ENCODE measurements at regions not wholly inside any gene's neighbourhood (a gene's known extent, or its start where the extent isn't known, plus 50 kb on each side); places are given as distances from the start of the nearest gene placed in this dataset.

DNA sequence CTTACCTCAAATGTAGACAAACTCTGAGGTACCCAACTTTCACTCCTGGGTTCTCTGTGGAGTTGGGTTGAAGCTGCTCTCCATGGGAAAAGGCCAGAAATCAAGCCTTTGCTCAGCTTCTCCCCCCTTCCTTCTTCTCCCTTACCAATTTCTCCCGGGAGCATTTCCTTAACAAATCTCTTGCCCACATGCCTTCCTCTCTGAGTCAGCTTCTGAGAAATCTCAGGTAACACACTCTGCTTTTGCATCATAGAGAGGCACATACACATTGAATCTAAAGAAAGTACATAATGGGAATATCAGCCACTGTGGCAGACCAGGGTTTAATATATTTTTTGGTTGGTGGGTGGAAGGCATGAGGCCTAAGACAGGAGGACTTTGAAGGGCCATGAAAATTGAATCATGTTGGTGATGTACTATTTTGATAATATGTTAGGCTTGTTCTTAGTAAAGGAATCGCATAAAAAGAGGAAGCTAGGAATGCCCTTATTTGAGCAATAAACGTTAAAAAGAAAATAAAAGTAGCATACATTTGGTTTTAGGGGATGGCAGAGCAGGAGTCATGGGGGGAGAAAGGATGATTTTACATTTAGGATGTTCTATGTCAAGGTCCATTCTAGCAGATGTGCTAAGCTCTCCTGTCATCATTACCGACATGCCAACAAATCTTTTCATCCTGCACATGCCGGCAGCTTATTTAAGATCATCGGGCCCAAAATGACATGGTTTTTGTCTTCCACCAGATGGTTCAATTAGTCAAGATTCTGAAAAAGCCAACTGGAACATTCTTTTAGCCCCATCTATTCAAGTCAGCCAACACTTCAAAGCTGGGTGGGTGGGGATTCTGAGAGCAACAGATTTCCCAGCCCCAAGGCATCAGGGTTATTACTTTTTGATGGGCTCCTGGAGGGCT, 199.5 kb upstream of the CLINT1 start:
- Mint-ChIP-seq H3K27me3 (ENCODE audit: low read depth) (peaks cover 11% of the 10 kb centered on the region), H3K9me3 (peaks cover 1% of the 10 kb centered on the region), H3K36me3 (ENCODE audit: low read depth) (no peaks in the 10 kb centered on the region), H3K4me3 (no peak overlapping the region), H3K4me1 (no peaks in the 10 kb centered on the region), H3K27ac (ENCODE audit: unreplicated experiment) (no peak overlapping the region)
- DNase-seq (ENCODE audit: low read depth, low spot score) = no peak
- TF ChIP-seq, protein P1, sequence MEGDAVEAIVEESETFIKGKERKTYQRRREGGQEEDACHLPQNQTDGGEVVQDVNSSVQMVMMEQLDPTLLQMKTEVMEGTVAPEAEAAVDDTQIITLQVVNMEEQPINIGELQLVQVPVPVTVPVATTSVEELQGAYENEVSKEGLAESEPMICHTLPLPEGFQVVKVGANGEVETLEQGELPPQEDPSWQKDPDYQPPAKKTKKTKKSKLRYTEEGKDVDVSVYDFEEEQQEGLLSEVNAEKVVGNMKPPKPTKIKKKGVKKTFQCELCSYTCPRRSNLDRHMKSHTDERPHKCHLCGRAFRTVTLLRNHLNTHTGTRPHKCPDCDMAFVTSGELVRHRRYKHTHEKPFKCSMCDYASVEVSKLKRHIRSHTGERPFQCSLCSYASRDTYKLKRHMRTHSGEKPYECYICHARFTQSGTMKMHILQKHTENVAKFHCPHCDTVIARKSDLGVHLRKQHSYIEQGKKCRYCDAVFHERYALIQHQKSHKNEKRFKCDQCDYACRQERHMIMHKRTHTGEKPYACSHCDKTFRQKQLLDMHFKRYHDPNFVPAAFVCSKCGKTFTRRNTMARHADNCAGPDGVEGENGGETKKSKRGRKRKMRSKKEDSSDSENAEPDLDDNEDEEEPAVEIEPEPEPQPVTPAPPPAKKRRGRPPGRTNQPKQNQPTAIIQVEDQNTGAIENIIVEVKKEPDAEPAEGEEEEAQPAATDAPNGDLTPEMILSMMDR (conservative IDR thresholded peaks at IDR 0.05) = no peak

DNA sequence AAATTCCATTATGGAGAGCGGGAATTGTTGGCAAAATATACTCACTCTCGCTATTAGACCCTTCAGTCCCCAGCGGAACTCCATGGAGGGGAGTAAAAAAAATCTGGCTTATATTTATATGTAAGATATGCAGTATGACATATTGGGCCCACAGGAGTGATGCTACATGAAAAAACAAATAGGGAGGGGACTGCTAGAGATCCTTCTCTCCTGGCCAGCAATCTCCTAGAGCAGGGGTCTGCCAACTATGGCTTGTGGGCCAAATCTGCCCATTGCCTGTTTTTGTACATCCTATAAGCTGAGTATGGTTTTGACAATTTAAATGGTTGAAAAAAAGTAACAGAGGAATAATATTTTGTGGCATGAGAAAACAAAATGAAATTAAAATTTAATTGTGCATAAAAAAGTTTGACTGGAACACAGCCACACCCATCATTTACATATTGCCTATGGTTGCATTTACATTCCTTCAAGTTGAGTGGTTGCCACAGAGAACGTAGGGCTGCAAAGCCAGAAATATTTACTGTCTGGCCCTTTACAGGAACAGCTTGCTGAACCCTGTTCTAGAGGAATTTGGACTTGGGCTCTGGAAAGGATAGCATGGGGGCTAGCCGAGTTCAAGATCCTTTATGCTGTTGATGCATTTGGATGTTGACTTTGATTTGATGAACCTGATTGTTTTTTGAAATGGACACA, 197.3 kb upstream of the CLINT1 start:
- H3K36me3 Mint-ChIP-seq (ENCODE audit: low read depth) = no peaks in the 10 kb centered on the region
- no peak overlapping the region for H3K27ac Mint-ChIP-seq (ENCODE audit: unreplicated experiment)
- H3K4me1 Mint-ChIP-seq = no peaks in the 10 kb centered on the region
- H3K27me3 Mint-ChIP-seq (ENCODE audit: low read depth) = peaks cover 14% of the 10 kb centered on the region
- no peak for DNase-seq (ENCODE audit: low read depth, low spot score)
- H3K4me3 Mint-ChIP-seq = no peak overlapping the region
- TF ChIP-seq, protein P1 (conservative IDR thresholded peaks at IDR 0.05) = no peak
- H3K9me3 Mint-ChIP-seq = no peaks in the 10 kb centered on the region

DNA sequence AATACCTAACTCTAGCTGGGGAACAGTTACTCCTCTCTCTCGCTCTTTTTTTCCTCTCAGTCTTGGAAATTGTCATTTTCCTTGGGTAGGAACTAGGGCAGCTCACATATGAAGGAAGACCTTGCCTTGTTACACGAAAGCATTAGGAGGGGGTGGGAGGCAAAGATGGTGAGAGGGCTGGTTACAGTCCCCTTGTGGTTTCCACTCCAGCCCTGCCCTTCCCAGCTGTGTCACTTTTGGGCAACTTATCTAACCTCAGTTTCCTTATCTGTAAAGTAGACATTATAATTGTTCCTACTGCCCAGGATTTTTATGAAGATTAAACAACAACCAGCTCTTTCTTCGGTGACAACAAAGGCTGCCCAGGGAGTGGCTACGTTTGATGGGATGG, 196.2 kb upstream of the CLINT1 start:
- Mint-ChIP-seq H3K27ac (ENCODE audit: unreplicated experiment) (no peak overlapping the region), H3K27me3 (ENCODE audit: low read depth) (peaks cover 18% of the 10 kb centered on the region), H3K9me3 (no peaks in the 10 kb centered on the region), H3K4me1 (no peaks in the 10 kb centered on the region), H3K4me3 (no peak overlapping the region), H3K36me3 (ENCODE audit: low read depth) (no peaks in the 10 kb centered on the region)
- TF ChIP-seq, protein P1 (conservative IDR thresholded peaks at IDR 0.05) = no peak
- DNase-seq (ENCODE audit: low read depth, low spot score) = no peak

DNA sequence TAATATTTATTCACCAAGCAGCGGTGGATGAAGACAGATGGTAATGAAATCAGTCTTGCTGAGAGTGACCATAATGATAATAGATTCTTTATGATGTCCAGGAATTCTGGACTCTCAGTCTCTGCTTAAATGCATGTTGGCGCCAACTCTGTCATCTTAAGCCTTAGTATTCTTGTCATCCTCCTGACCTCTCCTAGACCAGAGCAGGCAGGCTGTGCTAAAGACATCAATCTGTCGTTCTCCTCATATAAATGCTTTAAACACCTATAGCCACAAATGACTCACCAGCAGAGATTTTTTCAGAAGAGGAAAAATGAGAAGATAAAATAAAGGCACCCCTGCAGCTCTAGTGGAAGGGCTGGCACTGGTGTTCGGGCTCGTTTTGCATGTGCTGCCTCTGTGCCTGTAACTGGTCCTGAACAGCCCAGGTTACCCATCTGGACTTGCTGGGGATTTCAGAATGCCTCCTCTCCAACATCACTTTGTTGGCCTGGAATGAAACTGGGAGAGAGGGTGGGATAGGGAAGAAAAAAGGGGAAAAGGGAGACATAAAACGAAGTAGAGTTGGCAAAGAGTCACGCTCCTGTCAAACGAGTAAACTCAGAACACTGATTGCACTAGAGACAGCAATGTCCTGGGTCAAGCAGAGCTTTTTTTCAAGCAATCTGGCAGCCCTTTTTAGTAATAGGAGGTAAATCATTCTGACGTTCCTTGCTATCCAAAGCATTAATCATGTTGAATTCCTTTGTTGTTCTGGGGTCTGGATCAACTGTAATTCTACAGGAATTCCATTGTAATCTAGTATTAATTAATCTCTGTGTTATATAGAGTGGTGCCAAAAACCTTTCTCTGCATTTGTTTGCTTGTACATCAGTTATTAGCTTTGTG, 195.5 kb upstream of the CLINT1 start:
- H3K36me3 Mint-ChIP-seq (ENCODE audit: low read depth) = no peaks in the 10 kb centered on the region
- H3K27ac Mint-ChIP-seq (ENCODE audit: unreplicated experiment) = no peak overlapping the region
- H3K4me3 Mint-ChIP-seq = no peak overlapping the region
- H3K27me3 Mint-ChIP-seq (ENCODE audit: low read depth) = peaks cover 19% of the 10 kb centered on the region
- no peaks in the 10 kb centered on the region for H3K4me1 Mint-ChIP-seq
- no peaks in the 10 kb centered on the region for H3K9me3 Mint-ChIP-seq
- no peak for DNase-seq (ENCODE audit: low read depth, low spot score)
- TF ChIP-seq, protein P1 (conservative IDR thresholded peaks at IDR 0.05) = no peak

DNA sequence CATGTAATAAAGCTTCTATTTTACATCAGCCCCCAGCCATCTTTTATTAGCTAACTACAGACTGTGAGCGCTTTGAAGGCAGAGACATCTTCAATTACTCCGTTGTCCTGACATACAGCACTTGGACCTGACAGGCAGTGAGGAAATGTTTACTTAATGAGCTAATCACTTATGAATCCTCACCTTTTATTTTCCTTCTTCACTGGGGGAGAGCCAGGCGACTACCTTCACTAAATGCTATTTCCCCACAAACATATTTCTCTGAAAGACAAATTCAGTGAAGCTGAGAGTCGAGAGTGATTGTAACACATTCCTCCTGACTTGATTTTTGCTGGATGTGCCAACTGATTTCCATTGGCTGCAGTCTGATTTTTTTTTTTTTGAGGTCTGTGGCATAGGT, 192.1 kb upstream of the CLINT1 start:
- Mint-ChIP-seq H3K9me3 (no peaks in the 10 kb centered on the region), H3K4me1 (no peaks in the 10 kb centered on the region), H3K4me3 (no peak overlapping the region)

More for the DNA sequence above, 192.1 kb upstream of the CLINT1 start:
- TF ChIP-seq, protein P1 (conservative IDR thresholded peaks at IDR 0.05) = no peak
- no peaks in the 10 kb centered on the region for H3K36me3 Mint-ChIP-seq (ENCODE audit: low read depth)
- peaks cover 15% of the 10 kb centered on the region for H3K27me3 Mint-ChIP-seq (ENCODE audit: low read depth)
- DNase-seq (ENCODE audit: low read depth, low spot score) = no peak
- H3K27ac Mint-ChIP-seq (ENCODE audit: unreplicated experiment) = no peak overlapping the region

Data from neural crest cell (in vitro differentiated cells).